Hematopoietic multipotent progenitor cell treated with erythropoietin and hydrocortisone succinate and interleukin-3 and kit ligand, for 17 days (in vitro differentiated cells): ENCODE measurements at regions not wholly inside any gene's neighbourhood (a gene's known extent, or its start where the extent isn't known, plus 50 kb on each side); places are given as distances from the start of the nearest gene placed in this dataset.

Experiments
- DNase-seq: peaks from one replicate; pipeline ENCODE4 v3.0.0-alpha.2; 2015; ENCODE audit warnings: low spot score

GRCh38 chr18:25962919-25963318, 127.5 kb downstream of the SS18 start:
- no peak for DNase-seq

- no peak for DNase-seq
Measured at GRCh38 chr18:25962176-25962575, 128.2 kb downstream of the SS18 start.

DNA sequence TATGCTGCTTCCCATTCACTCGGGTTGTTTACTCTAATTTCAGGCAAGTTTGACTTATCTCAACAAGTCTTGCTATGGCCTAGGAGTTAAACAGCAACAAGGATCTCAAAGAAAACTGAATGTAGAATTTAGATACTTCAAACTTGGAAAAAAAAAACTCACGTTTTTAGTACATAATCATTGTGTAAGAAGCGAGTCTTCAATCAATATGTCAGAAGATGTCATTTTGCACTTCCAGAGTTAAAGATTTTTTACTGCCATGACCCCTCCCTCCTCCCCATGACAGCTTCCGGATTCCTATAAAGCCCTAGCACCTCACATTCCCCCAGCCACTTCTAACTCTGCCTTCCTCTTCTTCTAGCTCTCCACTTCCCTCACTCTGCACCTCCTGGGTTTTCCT, 133.4 kb downstream of the SS18 start:
- no peak for DNase-seq

GRCh38 chr18:25953111-25953510, 137.3 kb downstream of the SS18 start:
- DNase-seq: no peak

- no peak for DNase-seq
Measured at GRCh38 chr18:25950321-25950720, 140.1 kb downstream of the SS18 start.

- DNase-seq: no peak
Measured at GRCh38 chr18:25946540-25946939, 143.9 kb downstream of the SS18 start.

DNA sequence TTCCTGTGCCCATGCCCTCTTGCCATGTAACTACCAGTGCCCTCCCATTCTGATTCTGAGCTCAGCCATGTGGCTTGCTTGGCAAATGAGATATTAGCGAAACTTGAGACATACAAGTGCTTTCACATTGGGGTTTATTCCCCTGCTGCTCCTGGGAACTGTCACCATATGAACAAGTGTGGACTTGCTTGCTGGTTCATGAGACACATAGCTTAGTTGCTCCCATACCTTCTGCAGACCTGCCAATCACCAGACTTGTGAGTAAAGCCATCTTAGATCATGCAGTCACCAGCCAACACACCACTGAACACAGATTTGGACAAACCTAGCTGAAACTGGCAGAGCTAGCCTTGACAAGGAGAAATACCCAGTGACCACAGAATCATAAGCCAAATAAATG, 155.1 kb downstream of the SS18 start:
- DNase-seq: no peak

GRCh38 chr18:25931126-25931525, 159.3 kb downstream of the SS18 start:
- DNase-seq: no peak

GRCh38 chr18:25929787-25930186, 160.6 kb downstream of the SS18 start:
- DNase-seq: no peak

DNA sequence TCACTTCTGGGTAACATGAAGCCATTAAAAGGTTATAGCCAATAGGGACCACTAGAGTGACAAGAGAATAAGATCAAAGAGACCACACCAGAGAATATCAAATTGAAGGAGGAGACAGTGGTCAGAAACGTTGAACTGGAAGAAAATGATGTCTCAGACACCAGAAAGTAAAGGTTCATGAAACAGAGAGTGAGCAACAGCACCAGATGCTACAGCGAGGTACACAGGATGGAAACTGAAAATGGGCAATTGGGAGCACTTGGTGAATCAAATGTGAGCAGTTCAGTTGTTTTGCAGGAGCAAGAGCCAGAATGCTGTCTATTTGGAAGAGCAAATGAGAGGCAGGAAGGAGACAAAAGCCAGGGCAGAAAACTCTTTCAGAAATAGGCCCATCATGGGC, 162.6 kb downstream of the SS18 start:
- no peak for DNase-seq

- no peak for DNase-seq
Measured at GRCh38 chr18:25923193-25923592, 167.2 kb downstream of the SS18 start.

- DNase-seq: peak; percentile 46
Measured at GRCh38 chr18:25921677-25922421, 168.6 kb downstream of the SS18 start.

GRCh38 chr18:25915907-25916306, 174.5 kb downstream of the SS18 start:
- DNase-seq: no peak

DNA sequence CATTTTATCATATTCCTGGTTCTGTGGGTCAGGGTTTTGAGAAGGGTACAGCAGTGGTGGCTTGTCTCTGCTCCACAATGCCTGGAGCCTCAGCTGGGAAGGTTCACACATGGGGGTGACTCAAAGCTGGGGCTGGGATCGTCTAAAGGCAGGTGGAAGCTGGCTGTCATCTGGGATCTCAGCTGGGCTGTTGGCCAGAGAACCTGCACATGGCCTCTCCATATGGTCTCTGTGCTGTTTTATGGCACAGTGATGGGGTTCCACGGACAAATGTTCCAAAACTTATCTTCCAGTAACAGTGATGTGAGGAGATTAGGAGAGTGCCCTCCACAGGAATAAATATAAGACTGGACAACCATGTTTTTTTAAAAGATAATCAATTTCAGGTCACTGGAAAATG, 191.4 kb downstream of the SS18 start:
- DNase-seq: no peak

- DNase-seq: no peak
Measured at GRCh38 chr18:25896956-25897355, 193.5 kb downstream of the SS18 start.

GRCh38 chr18:25896178-25896780, 194.1 kb downstream of the SS18 start:
- peak; percentile 20 for DNase-seq

DNA sequence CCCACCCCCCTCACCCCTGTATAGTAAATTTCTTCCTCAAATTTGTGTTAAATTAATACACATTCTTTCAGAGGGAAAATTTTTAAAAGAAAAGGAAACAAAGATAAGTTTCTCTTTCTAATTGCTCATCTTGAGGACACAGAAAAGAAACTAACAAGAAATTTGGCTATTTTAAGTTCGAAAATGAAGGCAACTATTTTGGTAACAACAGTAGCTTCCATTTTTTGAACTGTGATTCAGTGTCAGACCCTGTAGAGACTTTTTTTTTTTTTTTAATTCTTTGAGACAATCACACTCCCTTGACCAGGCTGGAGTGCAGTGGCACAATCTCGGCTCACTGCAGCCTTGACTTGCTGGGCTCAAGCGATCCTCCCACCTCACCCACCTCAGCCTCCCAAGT, 194.9 kb downstream of the SS18 start:
- no peak for DNase-seq

- no peak for DNase-seq
Measured at GRCh38 chr18:25886283-25886682, 204.1 kb downstream of the SS18 start.

DNA sequence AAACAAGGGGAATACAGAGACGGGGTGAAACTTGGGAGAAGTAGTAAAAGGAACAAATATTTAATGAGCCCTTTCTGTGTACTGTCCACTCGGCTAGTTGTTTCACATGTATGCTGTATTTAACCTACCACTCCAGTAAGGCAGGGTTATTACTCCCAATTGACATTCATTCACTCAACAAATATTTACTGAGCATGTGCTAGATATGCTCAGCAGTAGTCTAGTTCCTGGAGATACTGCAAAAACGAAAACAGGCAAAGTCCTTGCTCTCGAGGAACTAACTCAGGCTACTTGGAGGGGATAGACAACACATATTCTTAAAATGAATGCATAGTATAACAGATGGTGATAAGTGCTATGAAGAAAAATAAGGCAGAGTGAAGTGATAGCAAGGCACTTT, 207.3 kb downstream of the SS18 start:
- no peak for DNase-seq

DNA sequence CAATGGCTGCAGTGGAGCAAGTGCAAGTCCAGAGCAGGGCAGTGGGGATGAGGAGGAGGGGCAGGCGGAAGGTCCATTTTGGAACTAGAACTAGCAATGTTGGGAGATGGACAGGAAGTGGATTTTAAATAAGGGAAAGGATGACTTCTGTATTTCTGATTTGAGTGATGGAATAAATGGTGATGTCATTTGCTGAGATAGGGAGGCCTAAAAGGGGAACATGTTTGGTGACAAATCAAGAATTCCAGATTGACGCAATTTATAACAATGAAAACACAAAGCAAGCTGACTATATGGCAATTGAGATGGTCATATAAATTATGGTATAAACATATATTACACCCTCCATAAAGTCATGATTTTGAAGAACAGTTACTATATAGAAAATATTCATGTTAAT, 209.3 kb downstream of the SS18 start:
- DNase-seq: no peak

GRCh38 chr18:25880441-25880840, 210.0 kb downstream of the SS18 start:
- DNase-seq: no peak

GRCh38 chr18:25876330-25876948, 214.0 kb downstream of the SS18 start:
- DNase-seq: no peak

GRCh38 chr18:25875551-25876240, 214.7 kb downstream of the SS18 start:
- no peak for DNase-seq
